IMR-90 (cell line): ENCODE measurements at regions not wholly inside any gene's neighbourhood (a gene's known extent, or its start where the extent isn't known, plus 50 kb on each side); places are given as distances from the start of the nearest gene placed in this dataset.

Source experiments
- ATAC-seq: fragments of 200-7000 bp; cut with Tn5 transposase; 2 replicates; pipeline ENCODE4 v1.9.1; 2020; ENCODE audit warnings: low read depth, mild to moderate bottlenecking, moderate library complexity
- BruUV-seq: library from RNA; stranded (reverse); fragments of 400-500 nt; replicated peaks from 2 replicates; lab custom pipeline; 2021; lab: Mats Ljungman, UMichigan
- CTCF ChIA-PET: fragments of 300-600 bp; formaldehyde crosslinking; extraction: SDS; loops from one replicate; lab custom pipeline; 2021; ENCODE audit warnings: antibody characterized with exemption; lab: Yijun Ruan, JAX
- POLR2A ChIA-PET: fragments of 300-600 bp; sonication (Branson Sonifier 250); formaldehyde crosslinking; loops from one replicate; lab custom pipeline; 2022; ENCODE audit warnings: antibody characterized with exemption; ENCODE audit not compliant: unreplicated experiment; lab: Charles Lee
- DNase-seq: peaks from one replicate; pipeline ENCODE4 v3.0.0; 2013
- H2AFZ ChIP-seq: replicated peaks from 2 replicates; pipeline ENCODE3; 2013; ENCODE audit warnings: low read length, mild to moderate bottlenecking; ENCODE audit not compliant: poor library complexity
- H2AK5ac ChIP-seq: 2 replicates; pipeline ENCODE4 v1.6.1; 2013; ENCODE audit warnings: low read depth, low read length, inconsistent platforms
- H2AK9ac ChIP-seq: replicated peaks from 2 replicates; pipeline ENCODE3; 2013; ENCODE audit warnings: mild to moderate bottlenecking, low read depth, low read length, moderate library complexity; ENCODE audit not compliant: poor library complexity
- H2BK120ac ChIP-seq: 2 replicates; pipeline ENCODE4 v1.6.1; 2013; ENCODE audit warnings: low read depth, low read length, inconsistent platforms
- H2BK15ac ChIP-seq: 3 replicates; pipeline ENCODE4 v1.6.1; 2013; ENCODE audit warnings: low read depth, low read length, inconsistent platforms
- H2BK20ac ChIP-seq: 2 replicates; pipeline ENCODE4 v1.6.1; 2013; ENCODE audit warnings: low read depth, mild to moderate bottlenecking, inconsistent platforms, low read length, moderate library complexity
- H2BK5ac ChIP-seq: 2 replicates; pipeline ENCODE4 v1.6.1; 2013; ENCODE audit warnings: mild to moderate bottlenecking, low read depth, low read length, inconsistent platforms; ENCODE audit not compliant: poor library complexity, severe bottlenecking
- H3K14ac ChIP-seq: replicated peaks from 2 replicates; pipeline ENCODE4 v1.6.1; 2013; ENCODE audit warnings: low read depth, low read length, inconsistent platforms
- H3K18ac ChIP-seq: 2 replicates; pipeline ENCODE4 v1.6.1; 2013; ENCODE audit warnings: low read depth, low read length, control low read depth
- H3K23ac ChIP-seq: 2 replicates; pipeline ENCODE4 v1.6.1; 2013; ENCODE audit warnings: low read depth, low read length, inconsistent platforms
- H3K27ac ChIP-seq: 2 replicates; pipeline ENCODE4 v1.5.1; 2013; ENCODE audit warnings: mild to moderate bottlenecking, control low read depth, low read length; ENCODE audit not compliant: insufficient read depth
- H3K27me3 ChIP-seq: 2 replicates; pipeline ENCODE4 v1.6.1; 2013; ENCODE audit warnings: low read length; ENCODE audit not compliant: control insufficient read depth, insufficient read depth
- H3K36me3 ChIP-seq: 2 replicates; pipeline ENCODE4 v1.6.1; 2013; ENCODE audit warnings: low read length, mixed read lengths; ENCODE audit not compliant: control insufficient read depth, insufficient read depth
- H3K4ac ChIP-seq: 2 replicates; pipeline ENCODE4 v1.6.1; 2013; ENCODE audit warnings: low read depth, low read length, inconsistent platforms
- H3K4me1 ChIP-seq: 2 replicates; pipeline ENCODE4 v1.6.1; 2013; ENCODE audit warnings: low read length, mixed read lengths; ENCODE audit not compliant: control insufficient read depth, insufficient read depth
- H3K4me2 ChIP-seq: 2 replicates; pipeline ENCODE4 v1.6.1; 2013; ENCODE audit warnings: low read depth, mild to moderate bottlenecking, control low read depth, low read length, moderate library complexity
- H3K4me3 ChIP-seq: 2 replicates; pipeline ENCODE4 v1.5.1; 2013; ENCODE audit warnings: low read depth, mild to moderate bottlenecking, control low read depth, low read length, moderate library complexity; ENCODE audit not compliant: insufficient read depth
- H3K56ac ChIP-seq: 2 replicates; pipeline ENCODE4 v1.6.1; 2013; ENCODE audit warnings: low read length, inconsistent platforms; ENCODE audit not compliant: insufficient read depth; ENCODE audit errors: extremely low read depth
- H3K79me1 ChIP-seq, 2 experiments: 2 replicates each; pipeline ENCODE4 v1.6.1; 2013; ENCODE audit warnings: low read length in 2 of 2, inconsistent platforms in 1 of 2, low read depth in 1 of 2
- H3K9ac ChIP-seq: 2 replicates; pipeline ENCODE4 v1.6.1; 2013; ENCODE audit warnings: low read depth, low read length, control low read depth
- H3K9me1 ChIP-seq: 2 replicates; pipeline ENCODE4 v1.6.1; 2013; ENCODE audit warnings: low read length, inconsistent platforms; ENCODE audit not compliant: insufficient read depth
- H3K9me3 ChIP-seq: 2 replicates; pipeline ENCODE4 v1.6.1; 2013; ENCODE audit warnings: low read length; ENCODE audit not compliant: control insufficient read depth, insufficient read depth
- H4K20me1 ChIP-seq: 2 replicates; pipeline ENCODE4 v1.6.1; 2013; ENCODE audit warnings: low read length, inconsistent platforms; ENCODE audit not compliant: insufficient read depth
- H4K5ac ChIP-seq: 2 replicates; pipeline ENCODE4 v1.6.1; 2013; ENCODE audit warnings: mild to moderate bottlenecking, low read depth, low read length, control low read depth
- H4K8ac ChIP-seq, 2 experiments: 2 replicates each; pipeline ENCODE4 v1.6.1; 2013; ENCODE audit warnings: low read depth in 2 of 2, low read length in 2 of 2, control low read depth in 1 of 2, inconsistent platforms in 1 of 2
- H4K91ac ChIP-seq: 2 replicates; pipeline ENCODE4 v1.6.1; 2013; ENCODE audit warnings: low read depth, low read length, inconsistent platforms; ENCODE audit not compliant: insufficient read depth
- CEBPB ChIP-seq: IDR thresholded peaks from 2 replicates; pipeline ENCODE4 v1.6.1; 2012; ENCODE audit warnings: low read depth, low read length, improper control_type of control experiment
- CTCF ChIP-seq: conservative IDR thresholded peaks from 2 replicates; pipeline ENCODE4 v1.5.1; 2012; ENCODE audit warnings: mild to moderate bottlenecking, low read depth, low read length, improper control_type of control experiment
- FOS ChIP-seq: fragments of 150-350 bp; IDR thresholded peaks from 2 replicates; pipeline ENCODE4 v1.6.1; 2016; ENCODE audit warnings: low read depth, low read length
- POLR2A ChIP-seq: IDR thresholded peaks from 2 replicates; pipeline ENCODE4 v1.6.1; 2012; ENCODE audit warnings: mild to moderate bottlenecking, low read depth, low read length
- RFX5 ChIP-seq: IDR thresholded peaks from 2 replicates; pipeline ENCODE4 v1.8.0; 2012; ENCODE audit warnings: low read depth, mild to moderate bottlenecking, low read length, moderate library complexity
- WGBS, 2 experiments: methylation state at CpG; one replicate each; pipeline versions ENCODE4 v1.1.5 to v1.1.7; 2013; ENCODE audit warnings: missing lambda C conversion rate in 2 of 2; ENCODE audit not compliant: insufficient read length in 1 of 2; ENCODE audit errors: extremely low coverage in 2 of 2; 5-methylcytosine and 5-hydroxymethylcytosine counted together
- dilution Hi-C: fragments of 300-500 bp; cut with HindIII; formaldehyde crosslinking; loops from one replicate; pipeline ENCODE4 v1.14.3; 2018; ENCODE audit warnings: low sequenced_read_pairs; ENCODE audit not compliant: unreplicated experiment
- in situ Hi-C: fragments of 300-500 bp; cut with MboI; formaldehyde crosslinking; loops from 3 replicates; pipeline ENCODE4 v1.14.3; 2019; ENCODE audit warnings: low sequenced_read_pairs, inconsistent platforms, mixed read lengths
- intact Hi-C: fragments of 100-400 bp; cut with micrococcal nuclease; formaldehyde crosslinking; loops from 2 replicates; pipeline ENCODE4 v1.10.0; 2022

GRCh38 chr10:129194181-129194870, 272.7 kb upstream of the MGMT start:
- Histone ChIP-seq H3K18ac (no peak overlapping the region), H3K9me3 (peaks cover 15% of the 10 kb centered on the region), H2BK120ac (no peak overlapping the region), H2AK5ac (no peak overlapping the region), H4K20me1 (no peaks in the 10 kb centered on the region), H2BK15ac (no peak overlapping the region), H3K23ac (no peak overlapping the region), H3K27ac (no peak overlapping the region), H3K4me3 (no peak overlapping the region), H4K5ac (no peak overlapping the region), H3K14ac (no peak overlapping the region), H3K4me1 (no peaks in the 10 kb centered on the region; the same call in 1 of the 2 replicates), H3K9ac (no peak overlapping the region), H3K27me3 (no peaks in the 10 kb centered on the region; the same call in 1 of the 2 replicates), H3K56ac (no peak overlapping the region; the same call in 1 of the 2 replicates), H3K4ac (no peak overlapping the region), H3K9me1 (no peaks in the 10 kb centered on the region), H2BK20ac (no peak overlapping the region), H4K91ac (no peak overlapping the region), H3K4me2 (no peak overlapping the region), H3K36me3 (no peaks in the 10 kb centered on the region), H2AK9ac (no peak overlapping the region), H2BK5ac (no peak overlapping the region), H3K79me1 (no peaks in the 10 kb centered on the region), H2AFZ (no peak overlapping the region), H4K8ac (no peak overlapping the region)
- TF ChIP-seq CTCF: no peak
- no peak for TF ChIP-seq POLR2A
- TF ChIP-seq CEBPB: no peak
- no peak for TF ChIP-seq RFX5
- TF ChIP-seq FOS: no peak
- BruUV-seq: no TSS peak
- ATAC-seq (no peak), DNase-seq (no peak)
- dilution Hi-C loops: no loop called here
- in situ Hi-C loops: no loop called here
- ChIA-PET CTCF (no interaction called here), POLR2A (no interaction called here)
- intact Hi-C loops: no loop called here
- WGBS, 2 experiments: no CpG with 5 or more reads among the region's 3 CpGs
